AG09309 (cell line): ENCODE measurements at regions not wholly inside any gene's neighbourhood (a gene's known extent, or its start where the extent isn't known, plus 50 kb on each side); places are given as distances from the start of the nearest gene placed in this dataset.
"Not testable (repeated sequence)": the region's sequence is repeated elsewhere in the genome, so short reads cannot be mapped to it uniquely, and the experiment has no call there.

Experiments
- DNase-seq: peaks from one replicate; pipeline ENCODE4 v3.0.0-alpha.2; 2010; ENCODE audit warnings: low read depth
- H3K4me3 ChIP-seq: 2 replicates; pipeline ENCODE4 v1.5.1; 2011; ENCODE audit warnings: mild to moderate bottlenecking, low read depth, low read length, moderate library complexity; ENCODE audit not compliant: control insufficient read depth
- CTCF ChIP-seq: IDR thresholded peaks from 2 replicates; pipeline ENCODE4 v1.5.1; 2011; ENCODE audit warnings: mild to moderate bottlenecking, low read depth, low read length, inconsistent platforms; ENCODE audit not compliant: insufficient read depth, control insufficient read depth; ENCODE audit errors: missing control alignments

GRCh38 chrX:734362-734761 is 103.8 kb downstream of the SHOX start:
- no peak for TF ChIP-seq CTCF
- no peak overlapping the region for H3K4me3 ChIP-seq
- no peak for DNase-seq

- no peak overlapping the region for H3K4me3 ChIP-seq
- DNase-seq = no peak
- no peak for TF ChIP-seq CTCF
Measured at GRCh38 chrX:733961-734360, 103.4 kb downstream of the SHOX start.

- H3K4me3 ChIP-seq = no peak overlapping the region
- no peak for DNase-seq
- no peak for TF ChIP-seq CTCF
Measured at GRCh38 chrX:729583-730409, 99.2 kb downstream of the SHOX start.

GRCh38 chrX:729101-729500 is 98.5 kb downstream of the SHOX start:
- not testable (repeated sequence) for DNase-seq, H3K4me3 ChIP-seq

- H3K4me3 ChIP-seq, DNase-seq: not testable (repeated sequence)
Measured at GRCh38 chrX:728639-729038, 98.0 kb downstream of the SHOX start.

- no peak overlapping the region for H3K4me3 ChIP-seq
- no peak for DNase-seq
- TF ChIP-seq CTCF = no peak
Measured at GRCh38 chrX:727738-728621, 97.4 kb downstream of the SHOX start.

GRCh38 chrX:725971-726370 is 95.4 kb downstream of the SHOX start:
- no peak for DNase-seq
- no peak for TF ChIP-seq CTCF
- no peak overlapping the region for H3K4me3 ChIP-seq

GRCh38 chrX:724256-724655 is 93.7 kb downstream of the SHOX start:
- no peak for TF ChIP-seq CTCF
- DNase-seq = no peak
- H3K4me3 ChIP-seq = no peak overlapping the region
